ENCODE measurements at regions not wholly inside any gene's neighbourhood (a gene's known extent, or its start where the extent isn't known, plus 50 kb on each side); places are given as distances from the start of the nearest gene placed in this dataset.

DNA sequence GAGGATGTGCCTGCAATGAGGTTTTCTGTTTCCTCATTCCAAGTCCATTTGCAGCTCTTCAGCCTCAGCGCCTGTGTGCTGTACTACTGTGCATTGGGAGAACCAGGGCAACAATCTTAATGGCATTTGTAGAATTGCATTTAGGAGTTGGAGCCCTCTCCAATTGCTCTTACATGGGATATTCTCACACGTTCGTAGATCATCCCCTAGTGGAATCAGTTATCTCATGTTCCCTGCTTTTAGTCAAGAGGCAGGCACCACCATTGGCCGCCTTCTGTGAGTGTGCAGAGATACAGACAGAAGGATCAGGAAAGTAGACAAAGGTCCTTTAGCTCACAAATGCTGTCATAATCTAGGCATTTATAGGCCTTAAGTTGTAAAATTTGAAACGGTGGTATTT, 84.2 kb upstream of the RGS17 start:
- ATAC-seq, result no peak
- TF ChIP-seq ZNF70 (CRISPR knock-in tag; IDR thresholded peaks at IDR 0.05), result no peak
- TF ChIP-seq OSR1 (CRISPR knock-in tag; IDR thresholded peaks at IDR 0.05), result no peak
- TF ChIP-seq ESRRG (CRISPR knock-in tag; IDR thresholded peaks at IDR 0.05), result no peak
- TF ChIP-seq ARNTL (CRISPR knock-in tag; IDR thresholded peaks at IDR 0.05; ENCODE audit: borderline replicate concordance, low read depth), result no peak
- no peak for TF ChIP-seq RARB (CRISPR knock-in tag; IDR thresholded peaks at IDR 0.05)
- TF ChIP-seq ZFP30 (CRISPR knock-in tag; IDR thresholded peaks at IDR 0.05), result no peak
- no peak for TF ChIP-seq BACH2 (CRISPR knock-in tag; IDR thresholded peaks at IDR 0.05; ENCODE audit: borderline replicate concordance)
- no peak for TF ChIP-seq CSDC2 (CRISPR knock-in tag; IDR thresholded peaks at IDR 0.05)
- TF ChIP-seq, protein P1, sequence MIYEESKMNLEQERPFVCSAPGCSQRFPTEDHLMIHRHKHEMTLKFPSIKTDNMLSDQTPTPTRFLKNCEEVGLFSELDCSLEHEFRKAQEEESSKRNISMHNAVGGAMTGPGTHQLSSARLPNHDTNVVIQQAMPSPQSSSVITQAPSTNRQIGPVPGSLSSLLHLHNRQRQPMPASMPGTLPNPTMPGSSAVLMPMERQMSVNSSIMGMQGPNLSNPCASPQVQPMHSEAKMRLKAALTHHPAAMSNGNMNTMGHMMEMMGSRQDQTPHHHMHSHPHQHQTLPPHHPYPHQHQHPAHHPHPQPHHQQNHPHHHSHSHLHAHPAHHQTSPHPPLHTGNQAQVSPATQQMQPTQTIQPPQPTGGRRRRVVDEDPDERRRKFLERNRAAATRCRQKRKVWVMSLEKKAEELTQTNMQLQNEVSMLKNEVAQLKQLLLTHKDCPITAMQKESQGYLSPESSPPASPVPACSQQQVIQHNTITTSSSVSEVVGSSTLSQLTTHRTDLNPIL (CRISPR knock-in tag; IDR thresholded peaks at IDR 0.05; ENCODE audit: low read depth), result no peak

DNA sequence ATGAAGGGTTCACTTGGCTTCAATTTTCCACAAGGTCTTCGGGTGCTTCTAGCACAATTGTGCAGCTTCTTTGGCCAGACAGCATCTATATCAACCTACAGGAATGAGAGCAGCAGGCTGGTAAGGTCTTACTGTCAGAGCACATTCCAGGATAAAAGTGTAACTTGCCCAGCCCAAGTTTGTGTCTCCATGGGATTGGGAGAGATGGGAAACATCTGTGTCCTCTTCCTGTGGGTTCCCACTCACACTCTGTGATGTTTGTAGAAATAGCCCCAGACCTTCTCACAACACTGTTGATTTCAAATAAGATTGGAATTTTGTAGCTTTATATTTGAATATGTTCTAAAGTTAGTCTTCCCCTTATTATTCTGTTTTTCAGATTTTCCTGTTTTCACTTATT, 83.4 kb upstream of the RGS17 start:
- no peak for TF ChIP-seq BACH2 (CRISPR knock-in tag; IDR thresholded peaks at IDR 0.05; ENCODE audit: borderline replicate concordance)
- TF ChIP-seq OSR1 (CRISPR knock-in tag; IDR thresholded peaks at IDR 0.05), result no peak
- TF ChIP-seq, protein P2, sequence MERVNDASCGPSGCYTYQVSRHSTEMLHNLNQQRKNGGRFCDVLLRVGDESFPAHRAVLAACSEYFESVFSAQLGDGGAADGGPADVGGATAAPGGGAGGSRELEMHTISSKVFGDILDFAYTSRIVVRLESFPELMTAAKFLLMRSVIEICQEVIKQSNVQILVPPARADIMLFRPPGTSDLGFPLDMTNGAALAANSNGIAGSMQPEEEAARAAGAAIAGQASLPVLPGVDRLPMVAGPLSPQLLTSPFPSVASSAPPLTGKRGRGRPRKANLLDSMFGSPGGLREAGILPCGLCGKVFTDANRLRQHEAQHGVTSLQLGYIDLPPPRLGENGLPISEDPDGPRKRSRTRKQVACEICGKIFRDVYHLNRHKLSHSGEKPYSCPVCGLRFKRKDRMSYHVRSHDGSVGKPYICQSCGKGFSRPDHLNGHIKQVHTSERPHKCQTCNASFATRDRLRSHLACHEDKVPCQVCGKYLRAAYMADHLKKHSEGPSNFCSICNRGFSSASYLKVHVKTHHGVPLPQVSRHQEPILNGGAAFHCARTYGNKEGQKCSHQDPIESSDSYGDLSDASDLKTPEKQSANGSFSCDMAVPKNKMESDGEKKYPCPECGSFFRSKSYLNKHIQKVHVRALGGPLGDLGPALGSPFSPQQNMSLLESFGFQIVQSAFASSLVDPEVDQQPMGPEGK (CRISPR knock-in tag; IDR thresholded peaks at IDR 0.05; ENCODE audit: borderline replicate concordance), result no peak
- TF ChIP-seq, protein P3, sequence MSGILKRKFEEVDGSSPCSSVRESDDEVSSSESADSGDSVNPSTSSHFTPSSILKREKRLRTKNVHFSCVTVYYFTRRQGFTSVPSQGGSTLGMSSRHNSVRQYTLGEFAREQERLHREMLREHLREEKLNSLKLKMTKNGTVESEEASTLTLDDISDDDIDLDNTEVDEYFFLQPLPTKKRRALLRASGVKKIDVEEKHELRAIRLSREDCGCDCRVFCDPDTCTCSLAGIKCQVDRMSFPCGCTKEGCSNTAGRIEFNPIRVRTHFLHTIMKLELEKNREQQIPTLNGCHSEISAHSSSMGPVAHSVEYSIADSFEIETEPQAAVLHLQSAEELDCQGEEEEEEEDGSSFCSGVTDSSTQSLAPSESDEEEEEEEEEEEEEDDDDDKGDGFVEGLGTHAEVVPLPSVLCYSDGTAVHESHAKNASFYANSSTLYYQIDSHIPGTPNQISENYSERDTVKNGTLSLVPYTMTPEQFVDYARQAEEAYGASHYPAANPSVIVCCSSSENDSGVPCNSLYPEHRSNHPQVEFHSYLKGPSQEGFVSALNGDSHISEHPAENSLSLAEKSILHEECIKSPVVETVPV (CRISPR knock-in tag; IDR thresholded peaks at IDR 0.05), result no peak
- TF ChIP-seq ZFP3 (CRISPR knock-in tag; IDR thresholded peaks at IDR 0.05), result no peak

DNA sequence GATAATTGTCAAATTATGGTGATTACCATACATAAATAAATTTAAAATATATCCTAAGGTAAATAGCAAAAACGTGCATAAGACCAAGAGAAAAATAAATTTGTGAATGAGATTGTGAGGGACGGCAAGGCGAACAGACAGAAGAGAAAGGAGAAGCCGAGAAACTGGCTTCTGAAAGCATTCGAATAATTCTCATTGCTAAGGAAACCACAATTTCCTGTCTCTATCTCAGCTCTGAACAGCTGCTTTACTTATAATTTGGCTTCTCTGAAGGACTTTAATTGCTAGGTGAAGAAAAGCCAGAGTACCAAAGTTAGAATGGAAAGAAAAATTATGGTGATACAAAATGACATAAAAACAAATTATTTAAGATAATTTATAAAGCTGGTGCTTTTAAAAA, 79.0 kb upstream of the RGS17 start:
- peak; percentile 37; the same call in 2 of the 3 replicates for ATAC-seq
- no peak for TF ChIP-seq GLIS3 (CRISPR knock-in tag; IDR thresholded peaks at IDR 0.05)
- no peak for TF ChIP-seq RARB (CRISPR knock-in tag; IDR thresholded peaks at IDR 0.05)

More for the DNA sequence above, 83.4 kb upstream of the RGS17 start:
- ATAC-seq, result no peak

DNA sequence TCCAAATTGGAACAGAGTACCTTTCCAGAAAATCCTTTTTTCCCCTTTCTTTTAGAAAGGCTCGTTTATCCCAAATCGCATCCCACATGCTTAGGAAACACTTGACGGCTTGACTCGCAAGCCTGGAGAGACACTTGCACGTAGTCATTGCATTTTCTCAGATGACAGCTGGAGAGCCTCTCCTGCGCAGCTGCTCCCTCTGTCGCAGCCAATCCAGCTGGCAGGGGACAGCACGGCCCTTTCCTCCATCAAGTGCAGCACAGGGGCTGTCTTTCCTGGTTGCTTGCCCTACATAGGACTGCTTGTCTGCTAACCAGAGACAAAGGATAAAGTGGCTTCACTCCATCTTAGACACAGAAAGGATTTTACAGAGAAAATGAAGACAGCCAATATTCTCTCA, 77.6 kb upstream of the RGS17 start:
- no peak for TF ChIP-seq GLIS3 (CRISPR knock-in tag; IDR thresholded peaks at IDR 0.05)
- TF ChIP-seq SNAI2 (CRISPR knock-in tag; IDR thresholded peaks at IDR 0.05), result no peak
- no peak for TF ChIP-seq ISL1 (CRISPR knock-in tag; IDR thresholded peaks at IDR 0.05)
- TF ChIP-seq BACH2 (CRISPR knock-in tag; IDR thresholded peaks at IDR 0.05; ENCODE audit: borderline replicate concordance), result no peak
- TF ChIP-seq, protein P4, sequence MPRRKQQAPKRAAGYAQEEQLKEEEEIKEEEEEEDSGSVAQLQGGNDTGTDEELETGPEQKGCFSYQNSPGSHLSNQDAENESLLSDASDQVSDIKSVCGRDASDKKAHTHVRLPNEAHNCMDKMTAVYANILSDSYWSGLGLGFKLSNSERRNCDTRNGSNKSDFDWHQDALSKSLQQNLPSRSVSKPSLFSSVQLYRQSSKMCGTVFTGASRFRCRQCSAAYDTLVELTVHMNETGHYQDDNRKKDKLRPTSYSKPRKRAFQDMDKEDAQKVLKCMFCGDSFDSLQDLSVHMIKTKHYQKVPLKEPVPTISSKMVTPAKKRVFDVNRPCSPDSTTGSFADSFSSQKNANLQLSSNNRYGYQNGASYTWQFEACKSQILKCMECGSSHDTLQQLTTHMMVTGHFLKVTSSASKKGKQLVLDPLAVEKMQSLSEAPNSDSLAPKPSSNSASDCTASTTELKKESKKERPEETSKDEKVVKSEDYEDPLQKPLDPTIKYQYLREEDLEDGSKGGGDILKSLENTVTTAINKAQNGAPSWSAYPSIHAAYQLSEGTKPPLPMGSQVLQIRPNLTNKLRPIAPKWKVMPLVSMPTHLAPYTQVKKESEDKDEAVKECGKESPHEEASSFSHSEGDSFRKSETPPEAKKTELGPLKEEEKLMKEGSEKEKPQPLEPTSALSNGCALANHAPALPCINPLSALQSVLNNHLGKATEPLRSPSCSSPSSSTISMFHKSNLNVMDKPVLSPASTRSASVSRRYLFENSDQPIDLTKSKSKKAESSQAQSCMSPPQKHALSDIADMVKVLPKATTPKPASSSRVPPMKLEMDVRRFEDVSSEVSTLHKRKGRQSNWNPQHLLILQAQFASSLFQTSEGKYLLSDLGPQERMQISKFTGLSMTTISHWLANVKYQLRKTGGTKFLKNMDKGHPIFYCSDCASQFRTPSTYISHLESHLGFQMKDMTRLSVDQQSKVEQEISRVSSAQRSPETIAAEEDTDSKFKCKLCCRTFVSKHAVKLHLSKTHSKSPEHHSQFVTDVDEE (CRISPR knock-in tag; IDR thresholded peaks at IDR 0.05), result no peak
- no peak for TF ChIP-seq ZFP3 (CRISPR knock-in tag; IDR thresholded peaks at IDR 0.05)
- no peak for TF ChIP-seq OSR1 (CRISPR knock-in tag; IDR thresholded peaks at IDR 0.05)
- no peak for TF ChIP-seq TCF4 (CRISPR knock-in tag; IDR thresholded peaks at IDR 0.05; ENCODE audit: borderline replicate concordance)
- TF ChIP-seq, protein P3 (CRISPR knock-in tag; IDR thresholded peaks at IDR 0.05), result no peak
- TF ChIP-seq ZC3H10 (CRISPR knock-in tag; IDR thresholded peaks at IDR 0.05), result no peak
- no peak for TF ChIP-seq ZNF70 (CRISPR knock-in tag; IDR thresholded peaks at IDR 0.05)
- ATAC-seq, result no peak
